Mesenchymal stem cell (in vitro differentiated cells and primary cell): ENCODE measurements at regions not wholly inside any gene's neighbourhood (a gene's known extent, or its start where the extent isn't known, plus 50 kb on each side); places are given as distances from the start of the nearest gene placed in this dataset.

Source experiments
- DNase-seq: peaks from one replicate; pipeline ENCODE4 v3.0.0-alpha.2; 2013
- H2AFZ ChIP-seq: one replicate; pipeline ENCODE4 v1.6.1; 2013; ENCODE audit warnings: low read depth, mild to moderate bottlenecking, control low read depth, inconsistent platforms, low read length, moderate library complexity
- H2AK5ac ChIP-seq: 2 replicates; pipeline ENCODE4 v1.6.1; 2013; ENCODE audit warnings: low read length, moderate library complexity, mild to moderate bottlenecking, inconsistent platforms; ENCODE audit not compliant: severe bottlenecking
- H2BK120ac ChIP-seq: one replicate; pipeline ENCODE4 v1.6.1; 2013; ENCODE audit warnings: low read depth, mild to moderate bottlenecking, inconsistent platforms, low read length, moderate library complexity
- H2BK12ac ChIP-seq, 2 experiments: one replicate each; pipeline ENCODE4 v1.6.1; 2013; ENCODE audit warnings: inconsistent platforms in 2 of 2, low read length in 2 of 2, mild to moderate bottlenecking in 2 of 2, moderate library complexity in 2 of 2, control low read depth in 1 of 2
- H2BK15ac ChIP-seq: one replicate; pipeline ENCODE4 v1.6.1; 2013; ENCODE audit warnings: mild to moderate bottlenecking, low read depth, inconsistent platforms; ENCODE audit not compliant: poor library complexity, severe bottlenecking
- H2BK5ac ChIP-seq: 2 replicates; pipeline ENCODE4 v1.6.1; 2013; ENCODE audit warnings: low read depth, mild to moderate bottlenecking, low read length, control low read depth, inconsistent platforms; ENCODE audit not compliant: poor library complexity, severe bottlenecking
- H3K14ac ChIP-seq, 2 experiments: one replicate each; pipeline ENCODE4 v1.6.1; 2013; ENCODE audit warnings: inconsistent platforms in 2 of 2, low read length in 2 of 2, control low read depth in 1 of 2, mild to moderate bottlenecking in 1 of 2, moderate library complexity in 1 of 2
- H3K18ac ChIP-seq, 2 experiments: one replicate each; pipeline ENCODE4 v1.6.1; 2013; ENCODE audit warnings: inconsistent platforms in 2 of 2, low read length in 2 of 2, control low read depth in 1 of 2, low read depth in 1 of 2, mild to moderate bottlenecking in 1 of 2
- H3K23ac ChIP-seq, 2 experiments: one replicate each; pipeline ENCODE4 v1.6.1; 2013; ENCODE audit warnings: inconsistent platforms in 2 of 2, low read length in 2 of 2, mild to moderate bottlenecking in 2 of 2, moderate library complexity in 2 of 2, control low read depth in 1 of 2
- H3K27ac ChIP-seq: 2 replicates; pipeline ENCODE4 v1.5.1; 2013; ENCODE audit warnings: mild to moderate bottlenecking, moderate library complexity, low read length, control low read depth, inconsistent platforms; ENCODE audit not compliant: poor library complexity, severe bottlenecking
- H3K27me3 ChIP-seq, 2 experiments: 2 replicates each; pipeline versions ENCODE4 v1.6.1 to v1.7.0; 2013; ENCODE audit warnings: low read length in 2 of 2, mild to moderate bottlenecking in 2 of 2, moderate library complexity in 2 of 2, control low read depth in 1 of 2, inconsistent platforms in 1 of 2; ENCODE audit not compliant: control insufficient read depth in 1 of 2, insufficient read depth in 1 of 2
- H3K36me3 ChIP-seq, 2 experiments: 2 replicates each; pipeline versions ENCODE4 v1.6.1 to v1.7.0; 2013; ENCODE audit warnings: low read length in 2 of 2, control low read depth in 1 of 2, inconsistent platforms in 1 of 2, low read depth in 1 of 2, mild to moderate bottlenecking in 1 of 2; ENCODE audit not compliant: insufficient read depth in 2 of 2, control insufficient read depth in 1 of 2
- H3K4ac ChIP-seq, 2 experiments: one replicate each; pipeline ENCODE4 v1.6.1; 2013; ENCODE audit warnings: inconsistent platforms in 2 of 2, low read length in 2 of 2, mild to moderate bottlenecking in 2 of 2, moderate library complexity in 2 of 2, control low read depth in 1 of 2, low read depth in 1 of 2
- H3K4me1 ChIP-seq: 2 replicates; pipeline ENCODE4 v1.6.1; 2013; ENCODE audit warnings: low read depth, low read length, control low read depth; ENCODE audit not compliant: control insufficient read depth, insufficient read depth
- H3K4me2 ChIP-seq: 2 replicates; pipeline ENCODE4 v1.6.1; 2013; ENCODE audit warnings: low read length, mild to moderate bottlenecking, inconsistent platforms; ENCODE audit not compliant: poor library complexity, severe bottlenecking
- H3K4me3 ChIP-seq, 2 experiments: 2 replicates each; pipeline versions ENCODE4 v1.5.1 to v1.7.0; 2013; ENCODE audit warnings: low read length in 2 of 2, mild to moderate bottlenecking in 2 of 2, control low read depth in 1 of 2, low read depth in 1 of 2; ENCODE audit not compliant: insufficient read depth in 1 of 2
- H3K79me1 ChIP-seq: replicated peaks from 2 replicates; pipeline ENCODE4 v1.6.1; 2013; ENCODE audit warnings: mild to moderate bottlenecking, control low read depth, low read length, inconsistent platforms; ENCODE audit not compliant: poor library complexity, severe bottlenecking
- H3K9ac ChIP-seq: 2 replicates; pipeline ENCODE4 v1.7.0; 2013; ENCODE audit warnings: mild to moderate bottlenecking, low read length, moderate library complexity
- H3K9me3 ChIP-seq: 2 replicates; pipeline ENCODE4 v1.7.0; 2013; ENCODE audit warnings: mild to moderate bottlenecking, low read length; ENCODE audit not compliant: control insufficient read depth
- H4K8ac ChIP-seq: one replicate; pipeline ENCODE4 v1.6.1; 2013; ENCODE audit warnings: inconsistent platforms, mild to moderate bottlenecking, low read length, moderate library complexity
- H4K91ac ChIP-seq: one replicate; pipeline ENCODE4 v1.6.1; 2013; ENCODE audit warnings: mild to moderate bottlenecking, low read length, inconsistent platforms
- WGBS: methylation state at CpG from one replicate; pipeline ENCODE4 v1.1.7; 2013; ENCODE audit warnings: mixed read lengths; 5-methylcytosine and 5-hydroxymethylcytosine counted together

- no peak overlapping the region for H3K4me3 ChIP-seq
- H3K14ac ChIP-seq, result no peak overlapping the region
- 10% methylated on average over 2 of the region's 3 CpGs for WGBS
- no peak overlapping the region for H3K4me2 ChIP-seq
- H2AK5ac ChIP-seq, result no peak overlapping the region
- H2AFZ ChIP-seq, result no peak overlapping the region
- H3K36me3 ChIP-seq, result no peaks in the 10 kb centered on the region
- H3K9ac ChIP-seq, result no peak overlapping the region
- no peaks in the 10 kb centered on the region for H3K79me1 ChIP-seq
- H3K4ac ChIP-seq, result no peak overlapping the region
- no peak overlapping the region for H4K91ac ChIP-seq
- DNase-seq, result peak; percentile 19
- H3K23ac ChIP-seq, result no peak overlapping the region
- H3K27ac ChIP-seq, result no peak overlapping the region
- no peak overlapping the region for H2BK5ac ChIP-seq
- no peak overlapping the region for H2BK12ac ChIP-seq
- no peak overlapping the region for H2BK15ac ChIP-seq
- H3K27me3 ChIP-seq, result no peaks in the 10 kb centered on the region
- H3K9me3 ChIP-seq, result no peaks in the 10 kb centered on the region
- no peak overlapping the region for H4K8ac ChIP-seq
- no peak overlapping the region for H2BK120ac ChIP-seq
- peak overlapping the region in 1 of 2 experiments; percentile 5 for H3K18ac ChIP-seq
- no peaks in the 10 kb centered on the region for H3K4me1 ChIP-seq
These were observed 84.7 kb upstream of the SOX5 start for GRCh38 chr12:24034160-24034559.

DNA sequence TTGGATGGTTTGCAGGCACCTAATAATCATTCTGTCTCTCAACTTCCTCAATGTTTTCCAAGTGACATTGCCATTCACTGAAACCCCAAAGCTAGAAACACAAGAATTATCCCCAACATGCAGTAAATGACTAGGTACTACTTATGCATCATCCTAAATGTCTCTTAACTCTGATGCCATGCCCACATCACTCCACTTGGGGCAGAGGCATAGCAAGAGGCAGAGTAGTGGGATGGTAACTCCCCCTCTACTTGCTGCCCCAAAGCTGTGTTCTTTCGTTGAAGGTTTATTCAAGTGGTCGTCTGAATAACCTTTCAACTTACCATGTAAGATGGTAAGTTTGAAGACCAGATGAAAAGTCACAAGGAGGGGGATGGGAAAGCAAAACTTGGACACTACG, 77.9 kb upstream of the SOX5 start:
- peak overlapping the region; percentile 51 for H4K8ac ChIP-seq
- H3K4me2 ChIP-seq, result no peak overlapping the region
- no peak overlapping the region for H2BK15ac ChIP-seq
- no peaks in the 10 kb centered on the region for H3K79me1 ChIP-seq
- no peak overlapping the region for H2BK12ac ChIP-seq
- H3K36me3 ChIP-seq, result no peaks in the 10 kb centered on the region
- no peak overlapping the region for H2BK120ac ChIP-seq
- no peak overlapping the region for H2AFZ ChIP-seq
- no peaks in the 10 kb centered on the region for H3K4me1 ChIP-seq
- no peak overlapping the region for H3K4me3 ChIP-seq
- no peak overlapping the region for H3K23ac ChIP-seq
- WGBS, result 96% methylated on average over 1 of the region's 3 CpGs
- no peak overlapping the region for H3K14ac ChIP-seq
- H3K27me3 ChIP-seq, result no peaks in the 10 kb centered on the region
- no peak for DNase-seq
- H2BK5ac ChIP-seq, result no peak overlapping the region
- H3K9me3 ChIP-seq, result no peaks in the 10 kb centered on the region
- no peak overlapping the region for H3K9ac ChIP-seq
- no peak overlapping the region for H2AK5ac ChIP-seq
- H3K4ac ChIP-seq, result no peak overlapping the region
- no peak overlapping the region for H4K91ac ChIP-seq
- no peak overlapping the region for H3K27ac ChIP-seq
- H3K18ac ChIP-seq, result no peak overlapping the region

- no peak overlapping the region for H2AFZ ChIP-seq
These were observed 75.8 kb upstream of the SOX5 start for GRCh38 chr12:24025153-24025798.

DNA sequence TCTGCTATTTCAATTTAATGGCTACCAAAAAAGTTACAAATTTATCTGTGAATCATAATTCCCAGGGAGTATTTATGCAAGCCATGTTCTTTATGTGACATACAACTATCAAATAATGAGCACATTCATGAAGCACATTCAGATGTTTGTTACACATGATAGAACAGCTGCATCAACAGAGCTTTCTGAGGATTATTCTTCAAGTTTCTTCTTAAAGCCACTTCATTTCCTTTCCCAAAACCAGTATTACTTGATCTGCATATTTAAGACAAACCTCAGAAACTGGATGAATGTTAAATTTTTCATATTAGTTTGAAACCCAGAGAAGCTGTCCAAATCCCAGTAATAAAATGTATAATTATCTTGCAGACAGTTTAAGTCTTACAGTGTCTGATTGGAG, 73.6 kb upstream of the SOX5 start:
- no peak overlapping the region for H2BK5ac ChIP-seq
- no peak overlapping the region for H3K4me3 ChIP-seq

More at GRCh38 chr12:24025153-24025798, 75.8 kb upstream of the SOX5 start:
- peak; percentile 38 for DNase-seq
- H3K27ac ChIP-seq, result no peak overlapping the region
- H3K4me2 ChIP-seq, result no peak overlapping the region
- H2BK120ac ChIP-seq, result no peak overlapping the region
- H4K8ac ChIP-seq, result no peak overlapping the region
- H2BK12ac ChIP-seq, result no peak overlapping the region
- 77% methylated on average over 2 of the region's 3 CpGs for WGBS
- H3K36me3 ChIP-seq, result no peaks in the 10 kb centered on the region
- H3K9ac ChIP-seq, result no peak overlapping the region
- H3K14ac ChIP-seq, result no peak overlapping the region
- H2BK5ac ChIP-seq, result no peak overlapping the region
- no peaks in the 10 kb centered on the region for H3K9me3 ChIP-seq
- H3K18ac ChIP-seq, result no peak overlapping the region
- H3K27me3 ChIP-seq, result no peaks in the 10 kb centered on the region
- no peak overlapping the region for H4K91ac ChIP-seq
- no peaks in the 10 kb centered on the region for H3K79me1 ChIP-seq
- H3K4ac ChIP-seq, result no peak overlapping the region
- no peaks in the 10 kb centered on the region for H3K4me1 ChIP-seq
- no peak overlapping the region for H2BK15ac ChIP-seq
- H2AK5ac ChIP-seq, result no peak overlapping the region
- H3K4me3 ChIP-seq, result no peak overlapping the region
- H3K23ac ChIP-seq, result no peak overlapping the region

More for the DNA sequence above, 73.6 kb upstream of the SOX5 start:
- Histone ChIP-seq H3K4me1 (no peaks in the 10 kb centered on the region), H2BK12ac (no peak overlapping the region), H3K36me3 (no peaks in the 10 kb centered on the region), H3K4ac (no peak overlapping the region), H3K79me1 (no peaks in the 10 kb centered on the region), H3K23ac (no peak overlapping the region), H3K18ac (no peak overlapping the region), H3K27me3 (no peaks in the 10 kb centered on the region), H2BK15ac (no peak overlapping the region), H3K9ac (no peak overlapping the region), H3K14ac (no peak overlapping the region), H2BK120ac (no peak overlapping the region), H3K4me2 (no peak overlapping the region), H4K8ac (no peak overlapping the region), H4K91ac (no peak overlapping the region), H2AK5ac (no peak overlapping the region), H2AFZ (no peak overlapping the region), H3K9me3 (no peaks in the 10 kb centered on the region), H3K27ac (no peak overlapping the region)
- DNase-seq, result no peak
